Ovary (tissue), 7 donors: ENCODE measurements at regions not wholly inside any gene's neighbourhood (a gene's known extent, or its start where the extent isn't known, plus 50 kb on each side); places are given as distances from the start of the nearest gene placed in this dataset.

Experiments
- DNase-seq, 5 donors: peaks; one replicate each; pipeline ENCODE4 v3.0.0-alpha.2; 2019 to 2020
- H3K27ac ChIP-seq, 2 donors: fragments of 200-600 bp; one replicate each; pipeline versions ENCODE4 v1.5.1 to v1.8.0; 2019 to 2022
- H3K27me3 ChIP-seq: fragments of 200-600 bp; one replicate; pipeline ENCODE4 v1.8.0; 2022
- H3K36me3 ChIP-seq: fragments of 200-600 bp; sonication (generic); one replicate; pipeline ENCODE4 v1.5.1; 2019
- H3K4me1 ChIP-seq: one replicate; pipeline ENCODE4 v1.8.1; 2013; ENCODE audit warnings: mild to moderate bottlenecking, moderate library complexity; ENCODE audit not compliant: insufficient read depth
- H3K4me3 ChIP-seq: fragments of 200-600 bp; sonication (generic); one replicate; pipeline ENCODE4 v1.5.1; 2017
- H3K9me3 ChIP-seq, 2 donors: fragments of 200-600 bp in 1 of 2; sonication (generic) in 1 of 2; one replicate each; pipeline versions ENCODE4 v1.5.1 to v1.8.1; 2013 to 2019; ENCODE audit warnings: mild to moderate bottlenecking in 1 of 2, moderate library complexity in 1 of 2
- EP300 ChIP-seq: sonication (generic); formaldehyde crosslinking; IDR thresholded peaks from one replicate; pipeline ENCODE4 v1.6.1; 2017; ENCODE audit warnings: antibody characterized with exemption
- POLR2A ChIP-seq: fragments of 450-650 bp; IDR thresholded peaks from one replicate; pipeline ENCODE4 v1.6.1; 2017; ENCODE audit warnings: antibody characterized with exemption, mild to moderate bottlenecking, moderate library complexity
- WGBS, 3 donors: extraction: QIAGEN DNeasy Blood & Tissue Kit in 1 of 3; methylation state at CpG; one replicate each; pipeline versions ENCODE4 v1.1.5 to v1.1.7; 2013 to 2017; 5-methylcytosine and 5-hydroxymethylcytosine counted together
- intact Hi-C, 4 donors: fragments of 100-400 bp; cut with DNase I; formaldehyde crosslinking; loops; one replicate each; pipeline versions ENCODE4 v1.11.0 to v1.15.1; 2022 to 2023
- TF ChIP-seq, protein P1 (sequence below), 3 donors: fragments of 450-650 bp in 2 of 3; fragments of 200-600 bp in 1 of 3; IDR thresholded peaks; one replicate each; pipeline versions ENCODE4 v1.5.1 to v1.8.0; 2016 to 2022; ENCODE audit warnings: antibody characterized with exemption in 3 of 3, mild to moderate bottlenecking in 1 of 3
- donor health status: DM: no; HTN: no; CAD: no; lungs with moderate emphysema.
- donor health status: DM: no; HTN: no; CAD: no.
- donor health status: Bipolar disorder and iron deficiency.
- donor health status: DM: no; HTN: no; CAD: no.
- donor health status: DM: yes; HTN: yes; CAD: no.

DNA sequence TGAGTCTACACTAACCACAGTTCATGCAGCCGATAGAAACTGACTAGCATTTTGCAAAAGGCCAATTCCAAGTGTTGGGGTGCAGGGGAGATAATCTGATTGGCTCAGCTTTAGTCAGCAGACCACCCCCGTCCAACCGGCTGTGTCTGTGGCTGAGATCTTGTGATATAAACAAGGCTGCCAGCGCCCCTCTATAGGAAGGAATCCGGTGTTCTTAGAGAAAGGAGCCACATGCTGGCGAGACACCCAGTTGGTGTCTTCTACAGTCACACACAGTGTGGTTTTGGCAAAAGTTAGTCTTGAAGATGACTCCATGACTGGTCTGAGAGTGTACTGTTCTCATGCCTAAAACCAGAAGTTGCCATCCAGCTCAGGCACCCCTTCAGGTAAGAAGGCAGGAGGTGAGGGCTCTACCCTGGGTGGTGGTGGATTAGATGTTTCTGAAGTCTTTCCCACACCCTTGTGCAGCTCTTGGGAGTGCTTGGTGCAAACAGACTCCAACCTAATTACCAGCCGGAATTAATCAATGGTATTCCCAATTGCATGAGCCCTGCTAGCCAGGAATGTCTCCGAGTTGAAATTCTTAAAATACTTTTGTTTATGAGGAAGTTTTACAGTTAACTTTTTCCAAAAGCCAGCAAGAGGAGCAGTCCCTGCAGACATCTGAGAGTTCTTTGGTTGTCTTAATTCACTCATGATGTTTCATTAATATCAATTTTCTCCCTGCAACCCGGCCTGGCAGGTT lies 172.3 kb upstream of the IRX6 start:
- no peak for DNase-seq
- H3K36me3 ChIP-seq: no peaks in the 10 kb centered on the region
- no peaks in the 10 kb centered on the region for H3K9me3 ChIP-seq
- 50 to 59% (median 57%) methylated on average over 9 of the region's 9 CpGs for WGBS, 3 donors
- TF ChIP-seq, protein P1, sequence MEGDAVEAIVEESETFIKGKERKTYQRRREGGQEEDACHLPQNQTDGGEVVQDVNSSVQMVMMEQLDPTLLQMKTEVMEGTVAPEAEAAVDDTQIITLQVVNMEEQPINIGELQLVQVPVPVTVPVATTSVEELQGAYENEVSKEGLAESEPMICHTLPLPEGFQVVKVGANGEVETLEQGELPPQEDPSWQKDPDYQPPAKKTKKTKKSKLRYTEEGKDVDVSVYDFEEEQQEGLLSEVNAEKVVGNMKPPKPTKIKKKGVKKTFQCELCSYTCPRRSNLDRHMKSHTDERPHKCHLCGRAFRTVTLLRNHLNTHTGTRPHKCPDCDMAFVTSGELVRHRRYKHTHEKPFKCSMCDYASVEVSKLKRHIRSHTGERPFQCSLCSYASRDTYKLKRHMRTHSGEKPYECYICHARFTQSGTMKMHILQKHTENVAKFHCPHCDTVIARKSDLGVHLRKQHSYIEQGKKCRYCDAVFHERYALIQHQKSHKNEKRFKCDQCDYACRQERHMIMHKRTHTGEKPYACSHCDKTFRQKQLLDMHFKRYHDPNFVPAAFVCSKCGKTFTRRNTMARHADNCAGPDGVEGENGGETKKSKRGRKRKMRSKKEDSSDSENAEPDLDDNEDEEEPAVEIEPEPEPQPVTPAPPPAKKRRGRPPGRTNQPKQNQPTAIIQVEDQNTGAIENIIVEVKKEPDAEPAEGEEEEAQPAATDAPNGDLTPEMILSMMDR (IDR thresholded peaks at IDR 0.05): no peak
- TF ChIP-seq POLR2A: no peak
- no peak for TF ChIP-seq EP300
- intact Hi-C loops: no loop called here
- no peaks in the 10 kb centered on the region for H3K4me1 ChIP-seq
- no peaks in the 10 kb centered on the region for H3K27me3 ChIP-seq
- H3K27ac ChIP-seq: no peak overlapping the region
- H3K4me3 ChIP-seq: no peak overlapping the region

DNA sequence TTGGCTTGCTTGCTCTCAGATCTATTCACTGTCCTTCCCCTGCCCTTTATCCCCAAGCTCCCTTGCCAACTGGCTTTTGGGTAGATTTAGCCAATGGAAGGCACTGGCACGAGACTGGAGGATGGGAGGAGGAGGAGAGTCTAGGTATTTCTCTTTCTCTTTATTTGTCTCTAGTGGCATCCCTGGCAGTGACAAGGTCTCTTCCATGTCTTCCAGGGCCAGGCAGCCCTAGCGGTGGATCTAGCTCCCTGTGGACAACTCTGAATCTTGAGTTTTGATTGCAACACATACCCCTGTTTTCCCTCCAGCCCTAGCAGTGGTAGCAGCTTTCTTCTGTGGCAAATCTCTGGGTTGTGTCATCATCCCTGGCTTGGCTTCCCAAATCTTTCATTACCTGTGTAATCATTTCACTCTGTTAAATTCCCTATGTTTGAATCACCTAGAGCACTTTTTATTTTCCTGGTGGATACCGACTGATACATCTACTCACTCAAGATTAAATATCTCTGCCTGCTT lies 171.1 kb upstream of the IRX6 start:
- no peaks in the 10 kb centered on the region for H3K4me1 ChIP-seq
- DNase-seq: no peak
- no peak overlapping the region for H3K27ac ChIP-seq
- H3K4me3 ChIP-seq: no peak overlapping the region
- intact Hi-C loops: no loop called here
- no peaks in the 10 kb centered on the region for H3K9me3 ChIP-seq
- WGBS, 3 donors: 74 to 81% (median 77%) methylated on average over 3 of the region's 3 CpGs
- H3K27me3 ChIP-seq: no peaks in the 10 kb centered on the region
- no peaks in the 10 kb centered on the region for H3K36me3 ChIP-seq
- TF ChIP-seq EP300: no peak
- TF ChIP-seq POLR2A: no peak
- TF ChIP-seq, protein P1 (IDR thresholded peaks at IDR 0.05): no peak

DNA sequence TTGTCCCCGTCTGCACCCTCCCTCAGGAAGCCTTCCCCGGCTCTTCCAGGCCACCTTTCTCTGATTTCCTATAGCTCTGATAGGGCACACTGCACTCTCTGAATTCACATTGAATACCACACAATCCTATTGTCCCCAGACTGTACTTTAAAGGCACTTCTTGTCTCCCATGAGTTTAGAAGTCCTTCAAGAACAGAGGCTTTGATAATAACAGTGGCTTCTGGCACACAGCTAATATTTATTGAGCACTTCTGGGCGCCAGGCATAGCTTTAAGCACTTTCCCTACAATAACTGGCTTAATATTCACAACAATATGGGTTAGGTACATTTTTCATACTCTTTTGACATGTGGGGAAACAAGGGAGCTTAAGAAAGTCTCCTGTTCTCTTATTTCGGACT lies 169.7 kb upstream of the IRX6 start:
- H3K4me3 ChIP-seq: no peak overlapping the region
- TF ChIP-seq EP300 (no peak), POLR2A (no peak)
- TF ChIP-seq, protein P1 (IDR thresholded peaks at IDR 0.05): no peak
- no peak overlapping the region for H3K27ac ChIP-seq
- H3K27me3 ChIP-seq: no peaks in the 10 kb centered on the region
- H3K36me3 ChIP-seq: no peaks in the 10 kb centered on the region
- no peaks in the 10 kb centered on the region for H3K4me1 ChIP-seq
- no peak for DNase-seq
- WGBS, 3 donors: 65 to 81% (median 65%) methylated on average over 4 of the region's 4 CpGs
- intact Hi-C loops: no loop called here
- H3K9me3 ChIP-seq: no peaks in the 10 kb centered on the region

DNA sequence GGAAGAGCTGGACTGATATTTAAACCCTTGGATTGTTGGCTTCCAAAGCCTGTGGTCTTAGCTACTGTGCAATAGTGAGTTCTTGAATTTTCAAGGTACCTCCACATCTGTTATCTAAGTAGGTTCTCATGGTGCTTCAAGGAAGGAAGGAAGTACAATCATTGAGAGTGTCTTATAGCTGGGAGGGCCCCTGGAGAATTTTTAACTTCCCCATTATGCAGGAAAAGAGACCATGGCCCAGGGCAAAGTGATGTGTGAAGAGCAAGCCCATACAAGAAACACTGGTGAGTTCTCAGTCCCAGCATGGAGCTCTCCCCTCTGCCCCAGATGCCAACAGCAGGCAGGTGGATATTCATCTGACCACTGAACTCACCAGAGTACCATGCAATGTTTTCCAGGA lies 169.0 kb upstream of the IRX6 start:
- TF ChIP-seq EP300: no peak
- Histone ChIP-seq H3K27me3 (no peaks in the 10 kb centered on the region), H3K27ac (no peak overlapping the region), H3K9me3 (no peaks in the 10 kb centered on the region), H3K36me3 (no peaks in the 10 kb centered on the region), H3K4me1 (no peaks in the 10 kb centered on the region), H3K4me3 (no peak overlapping the region)
- intact Hi-C loops: no loop called here
- no peak for DNase-seq

DNA sequence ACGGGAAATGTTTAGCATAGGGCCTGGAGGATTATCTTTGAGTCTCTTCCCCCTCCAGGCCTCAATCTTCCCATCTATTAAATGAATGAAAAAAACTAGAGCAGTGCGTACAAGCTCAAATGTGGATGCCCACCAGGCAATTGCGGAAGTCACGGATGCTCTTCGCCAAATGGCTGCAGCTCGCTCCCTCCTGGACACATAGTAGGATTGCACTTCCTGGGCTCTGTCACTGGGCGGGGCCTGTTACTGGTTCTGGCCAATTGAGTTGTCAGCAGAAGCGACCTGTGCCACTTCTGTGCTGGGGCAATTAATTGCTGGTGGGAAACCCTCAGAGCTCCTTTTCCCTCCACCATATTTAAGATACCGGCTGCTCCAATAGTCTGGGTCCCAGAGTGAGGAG lies 168.2 kb upstream of the IRX6 start:
- H3K27ac ChIP-seq: no peak overlapping the region
- H3K4me3 ChIP-seq: no peak overlapping the region
- H3K4me1 ChIP-seq: no peaks in the 10 kb centered on the region
- H3K36me3 ChIP-seq: no peaks in the 10 kb centered on the region
- no peaks in the 10 kb centered on the region for H3K27me3 ChIP-seq
- DNase-seq: no peak
- WGBS, 3 donors: 90 to 94% (median 90%) methylated on average over 9 of the region's 9 CpGs
- no peak for TF ChIP-seq EP300
- no peak for TF ChIP-seq POLR2A
- TF ChIP-seq, protein P1 (IDR thresholded peaks at IDR 0.05): no peak
- H3K9me3 ChIP-seq: no peaks in the 10 kb centered on the region
- intact Hi-C loops: no loop called here
